Stimulated activated CD8-positive, alpha-beta memory T cell treated with anti-CD3 and anti-CD28 coated beads, Interleukin-12 subunit alpha, Interleukin-12 subunit beta, amount 100 ng/mL, for 24 hours (primary cell): ENCODE measurements at regions not wholly inside any gene's neighbourhood (a gene's known extent, or its start where the extent isn't known, plus 50 kb on each side); places are given as distances from the start of the nearest gene placed in this dataset.
"Not testable (repeated sequence)": the region's sequence is repeated elsewhere in the genome, so short reads cannot be mapped to it uniquely, and the experiment has no call there.

ENCODE experiments used
- DNase-seq: peaks from one replicate; pipeline ENCODE4 v3.0.0-alpha.2; 2020; ENCODE audit errors: extremely low read depth

DNA sequence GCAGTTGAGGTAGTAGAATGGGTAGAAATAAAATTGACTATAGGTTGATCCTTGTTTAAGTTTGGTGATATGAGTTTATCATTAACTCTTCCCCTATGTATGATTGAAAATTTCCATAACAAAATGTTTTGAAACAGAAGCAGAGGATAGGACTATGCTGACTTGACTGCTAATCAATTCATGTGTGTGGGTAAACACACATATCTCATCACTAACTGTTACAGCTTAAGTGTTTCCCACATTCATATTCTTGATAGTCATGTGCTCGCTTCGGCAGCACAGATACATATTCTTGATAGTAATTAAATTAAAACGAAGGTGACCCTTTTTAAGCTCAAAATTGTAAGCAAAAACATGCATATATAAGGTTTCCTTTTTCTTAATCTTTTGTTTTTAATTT, 68.2 kb upstream of the SAMSN1 start:
- no peak for DNase-seq

DNA sequence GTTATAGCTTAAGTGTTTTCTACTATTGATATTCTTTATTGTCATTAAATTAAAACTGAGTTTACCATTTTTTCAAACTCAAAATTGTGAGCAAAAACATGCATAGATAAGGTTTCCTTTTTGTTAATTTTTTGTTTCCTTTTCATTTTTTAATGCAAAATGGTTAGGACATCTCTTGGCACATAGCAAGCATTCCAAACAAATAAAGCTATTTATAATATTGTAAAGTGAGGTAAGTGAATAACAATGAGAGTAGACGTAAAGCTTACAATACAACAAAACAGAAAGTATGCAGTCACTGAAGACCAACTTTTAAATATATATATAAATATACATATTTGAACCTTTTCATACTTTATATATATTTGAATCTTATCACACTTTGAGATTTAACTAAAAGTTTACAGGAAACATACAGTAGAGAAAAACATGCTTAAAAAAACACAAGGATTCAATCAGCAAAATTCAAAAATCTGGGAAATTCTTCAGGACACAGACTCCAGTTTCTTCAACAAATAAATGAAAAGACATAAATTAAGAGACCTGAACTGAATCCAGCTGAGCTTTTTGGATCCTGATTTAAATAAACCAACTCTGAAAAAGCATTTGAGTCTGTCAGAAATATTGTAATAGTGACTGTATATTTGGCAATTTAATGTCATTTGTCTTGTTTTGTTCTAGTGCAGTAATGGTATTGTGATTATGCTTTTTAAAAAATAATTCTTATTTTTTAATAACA, 67.5 kb upstream of the SAMSN1 start:
- no peak for DNase-seq

DNA sequence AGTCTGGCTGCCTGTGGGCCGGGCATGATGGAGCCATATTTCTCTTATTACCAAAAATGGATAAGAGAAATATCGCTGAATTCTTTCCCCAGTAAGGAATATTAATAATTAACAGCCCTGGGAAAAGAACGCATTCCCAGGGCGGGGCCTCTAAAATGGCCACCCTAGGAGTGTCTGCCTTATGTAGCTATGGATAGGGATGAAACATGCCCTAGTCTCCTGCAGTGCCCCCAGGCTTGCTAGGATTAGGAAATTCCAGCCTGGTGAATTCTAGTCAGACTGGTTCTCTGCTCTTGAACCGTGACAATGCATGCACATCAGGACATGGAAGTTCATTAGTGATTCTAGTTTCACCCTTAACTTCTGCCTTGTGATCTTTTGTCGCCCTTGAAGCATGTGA, 64.0 kb upstream of the SAMSN1 start:
- not testable (repeated sequence) for DNase-seq

DNA sequence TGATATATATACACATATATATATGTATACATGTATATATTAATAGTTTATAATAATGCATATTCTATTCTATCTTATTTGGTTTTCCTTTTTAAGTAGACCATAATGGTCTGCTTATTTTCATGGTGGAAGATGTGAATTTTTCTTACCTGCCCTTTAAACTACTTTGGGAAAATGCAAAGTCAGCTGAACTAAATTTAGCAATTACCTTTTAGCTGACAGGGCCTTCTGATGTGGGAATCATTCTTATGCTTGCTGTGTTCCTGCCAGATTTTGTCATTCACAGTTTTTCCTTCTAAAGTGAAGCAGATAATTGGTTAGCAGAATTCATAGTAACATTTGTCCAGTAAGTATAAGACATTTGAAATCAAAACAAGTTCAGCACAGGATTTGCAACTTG, 63.2 kb upstream of the SAMSN1 start:
- DNase-seq: no peak

DNA sequence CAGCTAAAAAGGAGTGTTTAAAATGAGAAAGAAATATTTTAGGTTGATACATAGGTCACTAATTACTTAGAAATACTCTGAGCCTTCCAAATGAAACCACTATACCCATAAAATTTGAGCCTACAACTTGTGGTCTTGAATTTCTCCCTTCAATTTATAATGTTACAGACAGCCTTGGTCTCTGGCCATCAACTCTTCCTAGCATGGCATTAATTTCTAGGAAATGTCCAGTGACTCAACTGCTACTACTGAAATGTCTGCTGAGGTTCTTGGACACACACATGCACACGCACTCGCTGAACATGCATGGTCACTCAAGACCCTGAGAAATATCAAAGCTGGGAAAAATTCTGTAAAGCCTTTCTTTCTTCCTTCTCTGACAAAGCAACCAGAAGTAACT, 61.1 kb upstream of the SAMSN1 start:
- DNase-seq: no peak

DNA sequence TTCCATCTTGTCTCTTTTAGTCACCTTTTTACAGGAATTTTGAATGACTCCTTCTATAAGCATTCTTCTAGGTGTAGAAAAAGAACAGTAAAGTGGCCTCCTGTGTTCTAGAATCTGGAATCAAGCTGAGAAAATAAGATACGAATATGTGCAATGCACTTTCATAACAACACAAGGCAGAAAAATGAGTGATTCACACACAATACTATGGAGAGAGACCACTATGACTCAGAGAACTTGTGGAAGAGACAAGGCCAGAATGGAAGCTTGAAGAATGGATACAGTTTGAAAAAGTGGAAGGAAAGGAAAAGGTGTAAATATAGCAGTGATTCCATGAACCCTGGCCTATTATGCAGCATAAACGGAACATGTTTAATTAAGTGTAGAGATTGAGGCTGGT, 57.1 kb upstream of the SAMSN1 start:
- DNase-seq: no peak

DNA sequence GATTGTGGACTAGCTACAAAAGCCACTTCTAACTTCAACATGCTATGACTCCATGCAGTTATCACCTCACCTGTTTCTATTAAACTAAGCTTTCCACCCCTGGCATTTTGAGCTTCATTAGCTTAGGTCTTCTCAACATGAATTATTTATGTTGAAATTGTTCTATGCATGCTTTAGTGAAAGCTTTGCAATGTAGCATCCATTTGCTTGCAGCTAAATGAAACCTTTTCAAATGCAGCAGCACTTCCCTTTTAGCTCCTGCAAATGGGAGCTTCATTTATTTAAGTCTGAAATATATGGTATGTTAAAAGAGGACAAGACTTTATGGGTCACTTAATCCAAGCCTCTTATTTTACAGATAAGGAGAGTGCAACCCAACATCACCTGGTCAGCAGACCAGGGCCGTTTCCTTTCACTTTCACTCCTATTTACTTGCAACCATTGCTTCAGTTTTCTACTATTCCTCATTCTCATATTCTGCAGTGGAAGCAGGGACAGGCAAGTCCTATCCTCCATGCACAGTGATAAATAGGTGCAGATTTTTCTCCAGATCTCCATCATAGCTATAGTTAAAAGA, 56.4 kb upstream of the SAMSN1 start:
- DNase-seq: no peak

DNA sequence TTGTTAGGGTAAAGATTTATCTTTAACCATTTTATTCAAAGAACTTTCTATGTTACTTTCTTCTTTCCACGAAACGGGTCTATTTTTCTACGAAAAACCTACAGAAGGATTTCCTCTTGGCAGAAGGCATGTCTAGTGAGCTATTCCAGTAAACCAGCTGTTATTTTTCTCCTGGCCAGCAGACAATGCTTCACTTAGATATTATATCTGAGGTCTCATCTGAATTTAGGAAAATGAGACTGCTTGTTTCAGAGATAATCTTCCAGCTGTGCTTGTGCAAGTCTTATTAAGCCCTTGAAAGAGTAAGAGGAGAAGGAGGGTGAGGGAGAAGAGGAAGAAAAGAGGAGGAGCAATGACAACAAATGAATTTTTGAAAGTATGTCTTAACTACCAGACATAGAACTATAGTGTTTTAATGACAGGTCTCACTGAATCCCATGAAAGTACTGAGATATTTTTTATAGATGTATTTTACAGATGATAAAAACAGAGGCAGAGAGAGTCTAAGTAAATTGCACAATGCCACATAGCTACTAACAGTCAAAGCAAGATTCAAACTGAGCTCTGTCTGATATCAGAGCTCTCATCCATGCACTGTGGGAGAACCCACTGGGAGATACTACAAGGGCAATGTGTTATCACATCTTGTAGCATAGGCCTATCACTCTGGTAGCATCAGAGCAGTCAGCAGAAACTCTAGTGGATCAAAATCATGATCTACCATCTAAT, 54.6 kb upstream of the SAMSN1 start:
- DNase-seq: no peak

DNA sequence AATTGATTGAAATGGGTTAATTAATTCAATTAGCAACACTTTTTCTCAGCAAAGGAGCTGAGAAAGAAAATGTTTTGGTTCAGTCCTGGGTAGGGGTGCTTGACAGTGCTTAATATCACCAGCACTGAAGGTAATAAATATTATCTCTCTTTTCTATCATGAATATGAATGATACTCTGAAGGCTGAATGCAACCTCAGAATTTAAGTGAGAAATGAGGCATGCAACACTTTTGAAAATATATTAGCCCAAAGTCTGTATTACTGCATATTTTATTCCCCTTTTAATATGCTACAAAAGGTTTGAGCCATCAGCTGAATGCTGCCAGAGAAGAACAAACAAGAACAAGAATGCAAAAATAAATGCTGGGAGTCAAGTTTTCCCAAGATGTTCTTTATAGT, 52.0 kb upstream of the SAMSN1 start:
- no peak for DNase-seq
